Small intestine (tissue), 7 donors: ENCODE measurements at regions not wholly inside any gene's neighbourhood (a gene's known extent, or its start where the extent isn't known, plus 50 kb on each side); places are given as distances from the start of the nearest gene placed in this dataset.

Experiments
- DNase-seq, 2 donors: peaks; one replicate each; pipeline versions ENCODE4 v3.0.0 to v3.0.0-alpha.2; 2013
- FAIRE-seq: peaks from 2 replicates; lab custom pipeline; 2012; peaks lifted over from hg19 to GRCh38; lab: Jason Lieb, UNC
- H3K27ac ChIP-seq, 3 donors: one replicate each; pipeline ENCODE4 v1.5.1; 2013; ENCODE audit warnings: low read length in 2 of 3, mild to moderate bottlenecking in 2 of 3, control low read depth in 1 of 3, inconsistent platforms in 1 of 3, low read depth in 1 of 3, moderate library complexity in 1 of 3
- H3K27me3 ChIP-seq, 3 donors: one replicate each; pipeline ENCODE4 v1.6.1; 2013; ENCODE audit warnings: low read length in 3 of 3, inconsistent platforms in 1 of 3; ENCODE audit not compliant: control insufficient read depth in 3 of 3, insufficient read depth in 3 of 3
- H3K36me3 ChIP-seq, 3 donors: one replicate each; pipeline ENCODE4 v1.6.1; 2013; ENCODE audit warnings: low read length in 3 of 3, inconsistent platforms in 1 of 3, low read depth in 1 of 3, mild to moderate bottlenecking in 1 of 3, moderate library complexity in 1 of 3; ENCODE audit not compliant: control insufficient read depth in 3 of 3, insufficient read depth in 2 of 3
- H3K4me1 ChIP-seq, 3 donors: one replicate each; pipeline ENCODE4 v1.6.1; 2013; ENCODE audit warnings: low read length in 2 of 3, inconsistent platforms in 1 of 3, low read depth in 1 of 3, mild to moderate bottlenecking in 1 of 3, moderate library complexity in 1 of 3; ENCODE audit not compliant: control insufficient read depth in 3 of 3, insufficient read depth in 2 of 3
- H3K4me3 ChIP-seq, 3 donors: one replicate each; pipeline ENCODE4 v1.5.1; 2013; ENCODE audit warnings: low read length in 3 of 3, control low read depth in 1 of 3, inconsistent platforms in 1 of 3, low read depth in 1 of 3, mild to moderate bottlenecking in 1 of 3, moderate library complexity in 1 of 3
- H3K9me3 ChIP-seq, 2 donors: one replicate each; pipeline ENCODE4 v1.6.1; 2013; ENCODE audit warnings: low read depth in 1 of 2, low read length in 1 of 2; ENCODE audit not compliant: control insufficient read depth in 2 of 2, insufficient read depth in 1 of 2
- WGBS, 3 donors: extraction: QIAGEN DNeasy Blood & Tissue Kit; methylation state at CpG; one replicate each; pipeline ENCODE4 v1.1.7; 2013; 5-methylcytosine and 5-hydroxymethylcytosine counted together
- donor health status: healthy with polysubstance abuse.
- donor health status: control.
- donor health status: control.
- donor health status: Bipolar disorder and iron deficiency.
- donor health status: healthy.

DNA sequence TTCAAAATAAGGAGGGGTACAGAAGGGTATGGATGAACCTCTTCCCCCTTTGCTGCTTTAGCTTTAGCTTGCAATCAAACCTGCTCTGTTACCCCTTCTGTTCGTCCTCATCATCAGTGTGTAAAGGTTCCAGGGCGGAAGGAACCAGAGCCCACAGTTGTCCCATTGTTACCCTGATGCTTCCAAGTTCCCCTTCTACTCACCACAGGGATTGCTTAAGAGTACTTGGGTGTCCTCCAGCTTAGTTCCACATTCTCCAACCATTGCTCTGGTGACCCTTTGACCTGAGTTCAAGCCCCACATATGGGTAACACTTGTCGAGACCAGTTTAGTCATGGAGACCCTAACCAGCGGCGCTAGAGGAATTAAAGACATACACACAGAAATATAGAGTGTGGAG, 1080.1 kb upstream of the ALCAM start:
- FAIRE-seq (no peak), DNase-seq (no peak)
- Histone ChIP-seq H3K27me3 (no peaks in the 10 kb centered on the region), H3K36me3 (no peaks in the 10 kb centered on the region), H3K4me3 (no peak overlapping the region), H3K4me1 (no peaks in the 10 kb centered on the region), H3K27ac (no peak overlapping the region), H3K9me3 (peaks cover 0 to 12% of the 10 kb centered on the region in 2 donors)
- WGBS, 3 donors: 88 to 94% (median 91%) methylated on average over 5 of the region's 5 CpGs

DNA sequence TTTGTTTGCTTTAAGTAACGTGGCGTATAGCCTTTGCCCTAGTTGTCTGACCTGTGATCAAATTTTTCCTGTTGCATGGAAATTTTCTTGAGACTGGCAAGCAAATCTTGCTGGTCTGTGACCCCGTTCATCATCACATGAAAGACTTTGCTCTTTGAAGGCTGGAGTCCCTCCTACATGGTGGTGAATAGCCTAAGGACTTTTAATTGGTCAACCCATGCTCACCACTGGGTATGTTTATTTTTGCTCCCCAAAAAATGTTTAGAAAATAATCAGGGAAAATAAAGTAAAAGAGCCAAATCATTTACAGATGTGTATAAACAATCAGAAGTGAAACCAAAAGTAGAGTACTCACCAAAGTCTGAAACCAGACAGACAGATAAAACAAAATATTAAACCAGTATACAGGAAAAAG, 1075.3 kb upstream of the ALCAM start:
- Histone ChIP-seq H3K36me3 (no peaks in the 10 kb centered on the region), H3K27ac (peak overlapping the region in 1 of 3 donors; percentile 54), H3K4me3 (no peak overlapping the region), H3K27me3 (no peaks in the 10 kb centered on the region), H3K4me1 (no peaks in the 10 kb centered on the region), H3K9me3 (peaks cover 0 to 4% of the 10 kb centered on the region in 2 donors)
- 21 to 46% (median 26%) methylated on average over 3 of the region's 3 CpGs for WGBS, 3 donors
- no peak for DNase-seq
- FAIRE-seq: no peak

DNA sequence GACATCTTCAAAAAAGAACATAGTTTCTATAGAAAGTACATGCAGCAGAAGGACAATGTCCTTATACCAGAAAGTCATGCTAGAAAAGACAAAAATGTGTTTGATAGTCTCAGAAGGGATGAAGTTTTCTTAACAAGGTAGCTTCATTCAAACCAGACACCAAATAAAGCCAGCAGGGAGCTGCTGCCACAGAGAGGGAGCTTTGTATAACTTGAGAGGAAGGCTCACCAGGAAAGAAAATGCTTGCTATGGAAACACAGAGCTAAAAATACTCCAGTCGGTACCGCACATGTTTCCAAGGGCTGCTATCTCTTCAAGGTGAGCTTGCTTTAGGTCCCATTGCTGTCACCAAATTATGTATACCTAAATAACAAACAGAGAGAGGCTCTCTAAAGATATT, 1074.8 kb upstream of the ALCAM start:
- H3K27ac ChIP-seq: peak overlapping the region in 2 of 3 donors; percentile 11 to 54
- FAIRE-seq (no peak), DNase-seq (no peak)
- no peaks in the 10 kb centered on the region for H3K27me3 ChIP-seq
- H3K4me1 ChIP-seq: no peaks in the 10 kb centered on the region
- WGBS, 3 donors: 27 to 56% (median 46%) methylated on average over 2 of the region's 2 CpGs
- no peak overlapping the region for H3K4me3 ChIP-seq
- H3K9me3 ChIP-seq: peaks cover 0 to 4% of the 10 kb centered on the region in 2 donors
- H3K36me3 ChIP-seq: no peaks in the 10 kb centered on the region

GRCh38 chr3:104297617-104298016, 1069.1 kb upstream of the ALCAM start:
- Histone ChIP-seq H3K27ac (no peak overlapping the region), H3K9me3 (no peaks in the 10 kb centered on the region), H3K4me1 (no peaks in the 10 kb centered on the region), H3K36me3 (no peaks in the 10 kb centered on the region), H3K27me3 (no peaks in the 10 kb centered on the region), H3K4me3 (no peak overlapping the region)
- FAIRE-seq (no peak), DNase-seq (no peak)
- 75 to 90% (median 90%) methylated on average over 1 of the region's 1 CpG for WGBS, 3 donors

- DNase-seq: no peak
- Histone ChIP-seq H3K27me3 (no peaks in the 10 kb centered on the region), H3K4me3 (no peak overlapping the region), H3K4me1 (no peaks in the 10 kb centered on the region), H3K9me3 (no peaks in the 10 kb centered on the region), H3K27ac (no peak overlapping the region), H3K36me3 (no peaks in the 10 kb centered on the region)
- WGBS, 3 donors: 9 to 28% (median 27%) methylated on average over 2 of the region's 2 CpGs
- no peak for FAIRE-seq
Observed at GRCh38 chr3:104298662-104299061, 1068.0 kb upstream of the ALCAM start.

DNA sequence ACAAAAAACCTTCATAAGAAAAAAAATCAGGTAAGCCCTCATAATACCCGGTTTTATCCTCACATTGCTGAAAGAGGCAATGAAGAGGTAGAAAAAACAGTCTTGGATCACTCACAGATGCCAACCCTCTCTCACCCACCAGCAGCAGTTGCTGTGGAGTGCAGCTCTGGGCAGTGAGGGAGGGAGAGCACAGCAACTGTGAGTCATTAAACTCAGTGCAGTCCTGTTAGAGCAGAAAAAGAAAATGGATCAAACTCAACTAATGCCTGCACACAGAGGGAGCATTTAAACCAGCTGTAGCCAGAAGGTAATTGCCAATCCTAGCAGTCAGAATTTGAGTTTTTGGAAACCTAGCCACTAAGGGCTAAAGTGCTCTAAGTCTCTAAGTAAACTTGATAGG, 1050.6 kb upstream of the ALCAM start:
- Histone ChIP-seq H3K27ac (no peak overlapping the region), H3K36me3 (no peaks in the 10 kb centered on the region), H3K27me3 (no peaks in the 10 kb centered on the region), H3K4me3 (no peak overlapping the region), H3K9me3 (peaks cover 0 to 17% of the 10 kb centered on the region in 2 donors), H3K4me1 (no peaks in the 10 kb centered on the region)
- DNase-seq (no peak), FAIRE-seq (no peak)
- WGBS, 3 donors: 52 to 73% (median 68%) methylated on average over 1 of the region's 1 CpG

GRCh38 chr3:104323226-104323625, 1043.5 kb upstream of the ALCAM start:
- 54 to 65% (median 63%) methylated on average over 2 of the region's 2 CpGs for WGBS, 3 donors

GRCh38 chr3:104347291-104347690, 1019.4 kb upstream of the ALCAM start:
- FAIRE-seq: no peak
- WGBS, 3 donors: 29 to 47% (median 32%) methylated on average over 1 of the region's 1 CpG

More at GRCh38 chr3:104323226-104323625, 1043.5 kb upstream of the ALCAM start:
- Histone ChIP-seq H3K4me1 (no peaks in the 10 kb centered on the region), H3K4me3 (no peak overlapping the region), H3K36me3 (no peaks in the 10 kb centered on the region), H3K27ac (no peak overlapping the region), H3K27me3 (no peaks in the 10 kb centered on the region), H3K9me3 (peaks cover 0 to 24% of the 10 kb centered on the region in 2 donors)
- DNase-seq (no peak), FAIRE-seq (no peak)

GRCh38 chr3:104349836-104350235, 1016.9 kb upstream of the ALCAM start:
- 86 to 88% (median 88%) methylated on average over 1 of the region's 1 CpG for WGBS, 3 donors

More at GRCh38 chr3:104347291-104347690, 1019.4 kb upstream of the ALCAM start:
- no peak overlapping the region for H3K4me3 ChIP-seq
- DNase-seq: no peak
- H3K27ac ChIP-seq: no peak overlapping the region
- H3K27me3 ChIP-seq: no peaks in the 10 kb centered on the region
- H3K36me3 ChIP-seq: no peaks in the 10 kb centered on the region
- no peaks in the 10 kb centered on the region for H3K4me1 ChIP-seq
- H3K9me3 ChIP-seq: no peaks in the 10 kb centered on the region

More at GRCh38 chr3:104349836-104350235, 1016.9 kb upstream of the ALCAM start:
- H3K4me3 ChIP-seq: no peak overlapping the region
- no peaks in the 10 kb centered on the region for H3K36me3 ChIP-seq
- no peak overlapping the region for H3K27ac ChIP-seq
- H3K9me3 ChIP-seq: no peaks in the 10 kb centered on the region
- H3K27me3 ChIP-seq: no peaks in the 10 kb centered on the region
- FAIRE-seq: no peak
- no peaks in the 10 kb centered on the region for H3K4me1 ChIP-seq
- DNase-seq: no peak
